Fibroblast of skin of scalp (primary cell): ENCODE measurements at regions not wholly inside any gene's neighbourhood (a gene's known extent, or its start where the extent isn't known, plus 50 kb on each side); places are given as distances from the start of the nearest gene placed in this dataset.

Experiments used
- DNase-seq: peaks from one replicate; pipeline ENCODE4 v3.0.0-alpha.2; 2013

GRCh38 chr4:19880206-19880605 is 371.5 kb upstream of the SLIT2 start:
- no peak for DNase-seq

- no peak for DNase-seq
Observed at GRCh38 chr4:19879330-19879729, 372.4 kb upstream of the SLIT2 start.

- DNase-seq = no peak
Observed at GRCh38 chr4:19857991-19858390, 393.7 kb upstream of the SLIT2 start.

- DNase-seq = peak; percentile 12
Observed at GRCh38 chr4:19857380-19857779, 394.3 kb upstream of the SLIT2 start.

GRCh38 chr4:19850909-19851308 is 400.8 kb upstream of the SLIT2 start:
- DNase-seq = peak; percentile 47

- peak; percentile 75 for DNase-seq
Observed at GRCh38 chr4:19844446-19844845, 407.3 kb upstream of the SLIT2 start.

DNA sequence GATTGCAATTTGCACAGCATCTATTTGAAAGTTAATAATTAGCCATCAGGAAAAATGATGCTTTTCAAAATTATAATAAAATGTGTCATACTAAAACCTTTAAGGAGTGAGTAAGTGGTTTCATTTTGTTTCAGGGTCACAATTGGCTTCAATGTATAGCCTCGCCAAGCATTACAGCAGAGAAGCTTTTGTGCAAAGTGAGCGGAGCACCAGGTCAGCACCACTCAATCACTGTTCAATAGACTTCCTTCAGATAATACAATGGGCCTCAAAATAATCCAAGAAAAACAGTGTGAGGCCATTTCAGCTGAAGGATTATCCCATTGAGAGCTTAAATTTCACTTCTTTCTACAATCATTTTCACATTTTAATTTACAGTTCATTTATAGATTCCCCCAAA is 409.2 kb upstream of the SLIT2 start:
- no peak for DNase-seq

- DNase-seq = no peak
Observed at GRCh38 chr4:19838858-19839257, 412.8 kb upstream of the SLIT2 start.

DNA sequence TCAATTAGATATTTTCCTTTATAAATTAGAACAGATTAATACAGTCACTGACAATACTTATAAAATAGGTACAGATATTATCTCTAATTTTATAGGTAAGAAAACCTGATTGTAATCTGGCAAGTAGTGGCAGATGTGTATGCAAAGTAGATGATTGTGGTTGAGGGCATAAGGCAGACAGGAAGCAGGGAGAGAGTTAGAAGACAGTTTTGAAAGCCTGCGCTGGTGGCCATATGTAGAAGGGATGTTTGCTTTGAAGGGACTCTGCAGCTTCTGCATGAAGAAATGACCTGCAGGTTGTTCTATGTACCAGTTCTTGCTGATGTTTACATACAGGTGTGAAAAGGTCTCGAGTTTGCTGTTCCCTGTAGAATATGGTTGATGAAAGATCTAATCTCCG is 416.3 kb upstream of the SLIT2 start:
- DNase-seq = no peak

DNA sequence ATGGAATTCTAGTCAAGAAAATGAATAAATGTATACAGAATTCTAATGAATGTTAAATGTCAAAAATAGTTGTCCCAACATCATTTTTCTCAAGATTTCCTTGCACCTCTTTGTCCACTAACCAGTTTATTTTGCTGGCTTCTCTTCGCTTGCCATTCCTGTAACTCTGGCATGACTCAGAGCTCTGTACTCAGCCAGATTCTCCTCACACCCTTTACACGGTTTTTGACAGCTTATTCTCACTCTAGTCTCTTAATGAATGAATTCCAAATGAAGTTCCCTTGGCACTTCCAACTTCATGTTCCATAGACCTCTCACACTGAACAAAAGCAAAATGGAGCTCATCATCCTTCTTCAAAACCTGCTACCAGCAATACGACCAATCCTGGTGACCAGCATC is 419.3 kb upstream of the SLIT2 start:
- no peak for DNase-seq

GRCh38 chr4:19831644-19832285 is 419.9 kb upstream of the SLIT2 start:
- no peak for DNase-seq

DNA sequence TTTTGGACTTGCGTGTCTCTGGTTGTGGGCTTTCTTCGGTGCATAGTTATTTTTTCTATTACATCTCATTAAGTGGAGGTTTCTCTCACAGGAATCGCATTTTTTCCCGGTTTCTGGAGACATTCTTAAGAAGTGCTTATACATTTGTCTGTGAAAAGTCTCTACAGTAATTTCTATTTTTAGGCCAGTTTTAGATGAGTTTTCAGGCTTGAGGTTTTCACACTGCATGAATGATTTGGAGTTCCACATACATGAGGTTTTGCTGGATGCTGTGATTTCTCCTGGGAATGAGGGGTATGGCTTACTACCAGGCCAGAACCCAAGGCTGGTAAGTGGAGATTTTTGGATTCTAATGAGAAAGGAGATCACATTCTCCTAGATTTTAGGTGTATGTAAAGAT is 422.6 kb upstream of the SLIT2 start:
- DNase-seq = peak; percentile 82

- DNase-seq = no peak
Observed at GRCh38 chr4:19823781-19824180, 427.9 kb upstream of the SLIT2 start.

DNA sequence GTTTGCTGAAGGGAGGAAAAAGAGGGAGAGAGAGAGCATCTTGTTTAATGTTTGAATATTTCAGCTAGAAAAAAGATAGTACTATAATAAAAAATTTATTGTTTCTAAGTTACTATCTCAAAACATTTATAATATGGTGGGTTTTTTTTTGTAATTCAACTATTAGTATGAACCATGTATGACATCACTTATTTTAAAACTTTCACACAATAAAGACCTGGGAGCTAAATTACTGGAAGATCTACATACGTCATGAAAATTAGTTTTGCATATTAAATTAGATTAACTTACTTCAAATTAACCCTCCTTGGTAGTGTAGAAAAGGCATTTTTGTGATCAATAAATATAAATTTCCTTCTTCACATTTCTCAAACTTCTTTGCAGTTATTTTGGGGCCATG is 432.0 kb upstream of the SLIT2 start:
- DNase-seq = no peak

DNA sequence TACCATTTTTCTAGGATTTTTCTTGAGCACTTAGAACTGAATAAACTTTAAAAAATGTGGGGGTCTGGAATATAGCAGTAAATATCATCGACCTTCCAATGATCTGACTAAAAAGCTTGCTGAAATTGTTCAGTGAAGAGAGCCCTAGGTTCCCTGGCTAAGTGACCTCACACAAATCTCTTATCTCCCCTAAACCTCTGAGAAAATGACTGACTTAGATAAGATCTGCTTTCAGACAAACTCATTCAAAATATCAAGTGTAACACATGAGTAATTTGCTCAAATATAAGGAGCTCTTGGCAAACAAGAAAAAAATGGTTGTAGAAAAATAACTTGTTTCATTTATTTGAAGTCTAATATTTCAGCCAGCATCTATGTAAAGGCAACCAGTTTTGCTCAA is 441.7 kb upstream of the SLIT2 start:
- no peak for DNase-seq

- DNase-seq = peak; percentile 71
Observed at GRCh38 chr4:19807505-19807904, 444.2 kb upstream of the SLIT2 start.

GRCh38 chr4:19806865-19807264 is 444.8 kb upstream of the SLIT2 start:
- DNase-seq = peak; percentile 49

GRCh38 chr4:19803406-19803805 is 448.3 kb upstream of the SLIT2 start:
- DNase-seq = peak; percentile 35

DNA sequence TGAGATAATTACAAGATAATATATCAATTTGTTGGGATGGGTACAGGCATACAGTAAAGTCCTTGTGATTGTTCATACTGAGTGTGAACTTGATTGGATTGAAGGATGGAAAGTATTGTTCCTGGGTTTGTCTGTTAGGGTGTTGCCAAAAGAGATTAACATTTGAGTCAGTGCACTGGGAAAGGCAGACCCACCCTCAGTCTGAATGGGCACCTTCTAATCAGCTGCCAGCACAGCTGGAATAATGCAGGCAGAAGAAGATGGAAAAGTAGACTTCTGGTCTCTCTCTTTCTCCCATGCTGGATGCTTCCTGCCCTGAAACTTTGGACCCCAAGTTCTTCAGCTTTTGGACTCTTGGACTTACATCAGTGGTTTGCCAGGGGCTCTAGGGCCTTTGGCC is 457.9 kb upstream of the SLIT2 start:
- DNase-seq = no peak

DNA sequence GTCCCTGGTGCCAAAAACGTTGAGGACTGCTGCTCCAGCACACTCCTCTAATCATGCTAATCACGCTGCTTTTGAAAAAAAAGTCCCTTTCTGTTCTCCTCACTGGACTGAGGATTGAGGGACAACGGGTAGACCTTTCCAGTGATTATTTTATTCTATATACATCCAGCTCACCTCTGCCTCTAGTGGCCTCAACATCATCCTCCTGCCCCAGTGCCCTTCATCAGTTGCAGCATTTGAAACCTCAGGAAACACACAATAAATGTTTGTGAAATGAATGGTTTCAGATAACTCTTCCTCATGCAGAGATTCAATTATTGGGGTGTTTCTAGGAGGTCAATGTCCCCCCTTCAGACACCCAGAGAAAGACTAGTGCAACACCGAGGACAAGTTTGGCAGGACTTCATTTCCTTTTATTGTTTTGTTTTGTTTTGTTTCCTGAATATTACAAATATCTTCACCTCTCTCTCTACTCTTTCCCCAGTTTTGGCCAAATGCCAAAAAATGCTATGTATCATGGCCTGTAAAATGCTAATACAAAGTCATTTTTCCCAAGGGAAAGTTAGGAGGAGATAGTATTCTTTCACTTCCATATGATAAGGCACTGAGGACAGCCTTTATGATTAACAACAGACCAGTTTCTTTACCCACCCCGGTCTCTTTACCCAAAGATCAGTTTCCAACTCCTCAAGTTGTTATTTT is 460.1 kb upstream of the SLIT2 start:
- peak; percentile 47 for DNase-seq

- no peak for DNase-seq
Observed at GRCh38 chr4:19786616-19787015, 465.1 kb upstream of the SLIT2 start.

DNA sequence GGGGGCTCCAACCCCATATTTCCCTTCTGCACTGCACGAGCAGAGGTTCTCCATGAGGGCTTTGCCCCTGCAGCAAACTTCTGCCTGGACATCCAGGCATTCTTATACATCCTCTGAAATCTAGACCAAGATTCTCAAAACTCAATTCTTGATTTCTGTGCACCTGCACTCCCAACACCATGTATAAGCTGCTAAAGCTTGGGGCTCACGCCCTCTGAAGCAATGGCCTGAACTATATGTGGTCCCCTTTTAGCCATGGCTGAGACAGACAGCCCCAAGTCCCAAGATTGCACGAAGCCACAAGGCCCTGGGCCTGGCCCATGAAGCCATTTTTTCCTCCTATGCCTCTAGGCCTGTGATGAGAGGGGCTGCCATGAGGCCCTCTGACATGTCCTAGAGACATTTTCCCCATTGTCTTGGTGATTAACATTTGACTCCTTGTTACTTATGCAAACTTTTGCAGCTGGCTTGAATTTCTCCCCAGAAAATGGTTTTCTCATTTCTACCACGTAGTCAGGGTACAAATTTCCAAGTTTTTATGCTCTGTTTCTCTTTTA is 468.0 kb upstream of the SLIT2 start:
- DNase-seq = no peak

- DNase-seq = no peak
Observed at GRCh38 chr4:19780871-19781270, 470.8 kb upstream of the SLIT2 start.

DNA sequence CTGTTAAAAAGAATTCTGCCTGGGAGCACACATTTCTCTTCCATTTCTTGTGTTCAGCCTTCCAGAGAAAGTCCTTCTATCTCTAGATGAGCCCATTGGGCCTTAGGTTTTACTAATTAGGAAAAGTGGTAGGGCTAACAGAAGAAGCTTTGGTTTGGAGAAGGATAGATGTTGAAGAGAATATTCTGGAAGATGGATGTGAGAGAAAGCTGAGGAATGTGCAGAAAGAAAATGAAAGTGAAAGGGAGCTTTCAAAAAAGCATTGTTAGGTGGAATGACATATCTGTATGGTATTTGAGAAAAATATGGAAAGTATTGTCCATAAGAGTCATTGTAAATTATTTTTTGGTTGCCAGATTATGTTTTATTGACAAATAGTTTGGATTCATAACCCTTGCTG is 474.8 kb upstream of the SLIT2 start:
- DNase-seq = peak; percentile 42
